Glutamatergic neuron (in vitro differentiated cells): ENCODE measurements at regions not wholly inside any gene's neighbourhood (a gene's known extent, or its start where the extent isn't known, plus 50 kb on each side); places are given as distances from the start of the nearest gene placed in this dataset.
"Not testable (repeated sequence)": the region's sequence is repeated elsewhere in the genome, so short reads cannot be mapped to it uniquely, and the experiment has no call there.

ENCODE experiments used
- DNase-seq: peaks from one replicate; pipeline ENCODE4 v3.0.0; 2022
- H3K27ac Mint-ChIP-seq: one replicate; pipeline ENCODE4 v1.8.0; 2020; ENCODE audit warnings: mild to moderate bottlenecking, mixed read lengths, inconsistent platforms; ENCODE audit not compliant: unreplicated experiment
- H3K27me3 Mint-ChIP-seq: one replicate; pipeline ENCODE4 v1.8.0; 2020; ENCODE audit warnings: mild to moderate bottlenecking, moderate library complexity, mixed read lengths, inconsistent platforms; ENCODE audit not compliant: unreplicated experiment
- H3K36me3 Mint-ChIP-seq: one replicate; pipeline ENCODE4 v1.8.0; 2020; ENCODE audit warnings: mild to moderate bottlenecking, mixed read lengths, inconsistent platforms; ENCODE audit not compliant: unreplicated experiment
- H3K4me1 Mint-ChIP-seq: one replicate; pipeline ENCODE4 v1.8.0; 2020; ENCODE audit warnings: mild to moderate bottlenecking, low read depth, mixed read lengths, inconsistent platforms; ENCODE audit not compliant: unreplicated experiment
- H3K4me3 Mint-ChIP-seq: one replicate; pipeline ENCODE4 v1.8.0; 2020; ENCODE audit warnings: mild to moderate bottlenecking, mixed read lengths, inconsistent platforms; ENCODE audit not compliant: unreplicated experiment
- H3K9me3 Mint-ChIP-seq: one replicate; pipeline ENCODE4 v1.8.0; 2020; ENCODE audit warnings: mild to moderate bottlenecking, moderate library complexity, mixed read lengths, inconsistent platforms; ENCODE audit not compliant: unreplicated experiment
- CTCF ChIP-seq: fragments of 200-600 bp; sonication (generic); IDR thresholded peaks from one replicate; pipeline ENCODE4 v1.5.0; 2021; ENCODE audit not compliant: partially characterized antibody, unreplicated experiment

DNA sequence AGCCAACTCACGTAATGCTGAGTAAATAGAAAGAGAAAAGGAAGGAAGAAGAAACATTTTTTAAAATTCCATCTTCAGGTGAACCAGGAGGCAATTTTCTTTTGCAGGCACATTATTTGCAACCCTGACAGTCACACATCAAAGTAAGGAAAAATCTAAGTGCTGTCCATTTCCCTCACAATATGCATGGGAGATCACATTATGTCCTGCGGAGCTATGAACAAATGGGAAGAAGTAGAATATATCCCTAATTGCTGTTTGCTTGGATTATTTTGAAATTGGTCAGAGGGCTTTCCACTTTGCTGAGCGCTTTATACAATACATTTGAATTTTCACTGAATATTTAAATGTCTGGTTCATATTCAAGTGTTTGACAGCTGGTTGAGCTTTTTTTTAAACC lies 133.8 kb upstream of the API5 start:
- DNase-seq = no peak
- no peak overlapping the region for H3K27ac Mint-ChIP-seq
- H3K4me3 Mint-ChIP-seq = no peak overlapping the region
- H3K4me1 Mint-ChIP-seq = no peaks in the 10 kb centered on the region
- H3K36me3 Mint-ChIP-seq = no peaks in the 10 kb centered on the region
- H3K9me3 Mint-ChIP-seq = no peaks in the 10 kb centered on the region
- no peak for TF ChIP-seq CTCF
- no peaks in the 10 kb centered on the region for H3K27me3 Mint-ChIP-seq

- not testable (repeated sequence) for H3K27ac Mint-ChIP-seq, H3K36me3 Mint-ChIP-seq, H3K4me1 Mint-ChIP-seq, H3K9me3 Mint-ChIP-seq, H3K4me3 Mint-ChIP-seq, H3K27me3 Mint-ChIP-seq, DNase-seq
Observed at GRCh38 chr11:43194459-43194858, 117.3 kb upstream of the API5 start.

GRCh38 chr11:43197379-43197778 lies 114.4 kb upstream of the API5 start:
- TF ChIP-seq CTCF = no peak
- H3K4me1 Mint-ChIP-seq = no peaks in the 10 kb centered on the region
- peaks cover 2% of the 10 kb centered on the region for H3K27me3 Mint-ChIP-seq
- no peak for DNase-seq
- no peaks in the 10 kb centered on the region for H3K9me3 Mint-ChIP-seq
- no peaks in the 10 kb centered on the region for H3K36me3 Mint-ChIP-seq
- H3K4me3 Mint-ChIP-seq = no peak overlapping the region
- H3K27ac Mint-ChIP-seq = no peak overlapping the region

DNA sequence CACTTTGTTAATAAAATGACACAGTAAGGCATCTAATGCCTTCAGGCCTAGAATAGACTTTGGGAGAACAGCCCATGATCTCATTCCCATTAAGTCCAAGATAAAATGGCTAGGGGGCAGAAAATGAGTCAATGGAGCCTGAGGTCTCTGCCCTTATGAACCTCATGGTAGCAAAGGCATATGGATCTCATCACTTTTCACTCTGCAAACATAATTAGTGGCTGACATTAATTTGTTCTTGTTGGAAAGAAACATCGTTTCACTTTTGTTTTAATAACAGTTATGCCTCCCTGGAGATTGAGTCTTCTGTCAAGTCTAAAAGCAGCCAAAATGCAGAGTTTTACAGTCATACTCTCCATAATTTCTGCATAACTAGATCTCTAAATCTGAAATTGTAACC lies 111.8 kb upstream of the API5 start:
- Mint-ChIP-seq H3K27me3 (peaks cover 2% of the 10 kb centered on the region), H3K4me3 (no peak overlapping the region), H3K27ac (no peak overlapping the region), H3K9me3 (no peaks in the 10 kb centered on the region), H3K36me3 (no peaks in the 10 kb centered on the region), H3K4me1 (no peaks in the 10 kb centered on the region)
- TF ChIP-seq CTCF = no peak
- no peak for DNase-seq

- no peak for TF ChIP-seq CTCF
- H3K4me1 Mint-ChIP-seq = no peaks in the 10 kb centered on the region
- no peak overlapping the region for H3K27ac Mint-ChIP-seq
- no peaks in the 10 kb centered on the region for H3K9me3 Mint-ChIP-seq
- peak; percentile 30 for DNase-seq
- no peaks in the 10 kb centered on the region for H3K27me3 Mint-ChIP-seq
- no peak overlapping the region for H3K4me3 Mint-ChIP-seq
- peaks cover 8% of the 10 kb centered on the region for H3K36me3 Mint-ChIP-seq
Observed at GRCh38 chr11:43212279-43212678, 99.5 kb upstream of the API5 start.

DNA sequence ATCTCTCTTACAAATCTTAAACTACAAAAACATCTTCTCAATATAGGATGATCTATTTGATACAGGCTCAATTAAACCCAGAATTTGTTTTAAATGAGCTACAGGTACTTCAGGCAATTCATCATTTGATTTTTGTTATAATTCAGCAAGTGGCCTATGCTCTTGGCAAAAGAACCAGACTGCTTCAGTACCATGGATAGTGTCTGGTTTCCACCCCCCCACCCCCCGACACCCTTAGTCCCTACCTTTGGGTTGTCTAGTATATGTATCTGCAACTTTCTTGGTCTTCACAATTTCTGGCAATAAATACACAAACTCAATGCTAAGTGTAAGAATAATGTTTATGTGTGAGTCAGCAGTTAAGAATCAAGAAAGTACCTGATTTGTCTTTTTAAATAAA lies 97.3 kb upstream of the API5 start:
- Mint-ChIP-seq H3K27ac (no peak overlapping the region), H3K9me3 (no peaks in the 10 kb centered on the region)
- TF ChIP-seq CTCF = no peak

More for the DNA sequence above, 97.3 kb upstream of the API5 start:
- Mint-ChIP-seq H3K36me3 (peaks cover 6% of the 10 kb centered on the region), H3K4me3 (no peak overlapping the region), H3K27me3 (no peaks in the 10 kb centered on the region), H3K4me1 (no peaks in the 10 kb centered on the region)
- no peak for DNase-seq
